ENCODE measurements at regions not wholly inside any gene's neighbourhood (a gene's known extent, or its start where the extent isn't known, plus 50 kb on each side); places are given as distances from the start of the nearest gene placed in this dataset.
"Not testable (repeated sequence)": the region's sequence is repeated elsewhere in the genome, so short reads cannot be mapped to it uniquely, and the experiment has no call there.

GRCh38 chr1:195327361-195327760 lies 1280.9 kb downstream of the KCNT2 start:
- DNase-seq = no peak

DNA sequence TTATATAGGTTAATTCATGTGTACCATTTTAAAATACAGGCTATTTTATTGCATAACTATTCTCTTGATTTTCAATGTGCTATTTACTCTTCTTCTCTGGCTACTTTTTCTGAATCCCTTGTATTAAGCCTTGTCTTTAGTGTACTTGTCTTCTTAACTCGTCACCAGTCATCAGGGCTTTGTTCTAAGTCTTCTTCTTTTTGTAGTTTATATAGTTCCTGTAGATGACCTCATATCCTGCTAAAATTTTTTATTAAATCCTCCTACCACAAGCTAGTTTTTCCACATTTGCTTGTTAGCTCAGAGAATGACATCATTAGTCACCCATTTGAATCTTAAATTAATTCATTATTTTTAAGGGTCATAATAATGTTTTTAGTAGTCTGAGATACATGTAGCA lies 1281.9 kb downstream of the KCNT2 start:
- DNase-seq = no peak

- DNase-seq = no peak
Measured at GRCh38 chr1:195325181-195325580, 1283.1 kb downstream of the KCNT2 start.

GRCh38 chr1:195306281-195306680 lies 1302.0 kb downstream of the KCNT2 start:
- no peak for DNase-seq

- no peak for DNase-seq
Measured at GRCh38 chr1:195294911-195295310, 1313.3 kb downstream of the KCNT2 start.

DNA sequence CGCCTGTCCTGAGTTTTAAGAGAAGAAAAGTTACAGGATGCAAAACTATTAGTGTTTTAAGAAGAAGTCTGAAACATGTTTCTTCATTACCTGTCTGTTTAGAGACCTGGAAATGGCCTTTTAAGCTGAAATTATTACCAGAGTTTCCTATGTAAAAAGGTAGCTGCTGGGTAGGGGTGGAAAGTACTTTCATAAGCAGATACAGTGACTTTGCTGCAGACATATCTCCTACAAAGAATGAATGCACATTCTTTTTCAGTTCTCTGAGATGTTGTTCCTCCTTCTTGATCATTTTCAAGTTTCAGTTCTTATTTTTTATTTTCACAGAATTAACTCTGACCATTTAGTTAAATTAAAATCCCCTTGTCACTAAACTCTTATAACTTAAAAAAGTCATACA lies 1329.6 kb downstream of the KCNT2 start:
- no peak for DNase-seq

DNA sequence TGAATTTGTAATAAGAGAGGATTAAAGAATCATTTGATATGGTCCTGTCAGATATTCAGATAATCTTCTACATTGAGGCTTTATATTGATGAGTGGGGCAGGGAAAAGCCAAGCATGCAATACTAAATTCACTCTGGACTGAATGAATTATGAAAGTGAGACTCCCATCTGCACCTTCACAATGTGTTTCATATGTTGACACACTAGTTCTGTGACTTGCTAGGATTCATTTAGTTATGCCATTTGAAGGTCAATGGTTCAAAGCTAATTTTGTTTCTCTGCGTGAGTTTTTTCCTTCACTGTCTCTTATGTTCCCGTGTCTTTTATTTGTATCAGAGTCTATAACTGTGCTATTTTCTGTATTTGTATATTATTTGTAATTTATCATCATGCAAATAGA lies 1332.5 kb downstream of the KCNT2 start:
- DNase-seq = no peak

DNA sequence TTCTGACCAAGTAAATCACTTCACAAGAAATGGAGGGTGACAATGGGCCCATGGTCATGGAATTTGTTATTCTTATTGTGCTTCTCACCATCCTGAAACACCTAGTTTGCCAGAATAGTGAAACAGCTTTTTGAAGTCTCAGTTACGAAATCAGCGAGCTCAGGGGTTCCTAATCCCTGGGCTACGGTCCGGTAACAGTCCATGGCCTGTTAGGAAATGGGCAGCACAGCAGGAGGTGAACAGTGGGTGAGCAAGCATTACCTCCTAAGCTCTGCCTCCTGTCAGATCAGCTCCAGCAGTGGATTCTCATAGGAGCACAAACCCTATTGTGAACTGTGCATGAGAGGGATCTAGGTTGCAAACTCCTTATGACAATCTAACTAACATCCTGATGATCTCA lies 1356.3 kb downstream of the KCNT2 start:
- no peak for DNase-seq

DNA sequence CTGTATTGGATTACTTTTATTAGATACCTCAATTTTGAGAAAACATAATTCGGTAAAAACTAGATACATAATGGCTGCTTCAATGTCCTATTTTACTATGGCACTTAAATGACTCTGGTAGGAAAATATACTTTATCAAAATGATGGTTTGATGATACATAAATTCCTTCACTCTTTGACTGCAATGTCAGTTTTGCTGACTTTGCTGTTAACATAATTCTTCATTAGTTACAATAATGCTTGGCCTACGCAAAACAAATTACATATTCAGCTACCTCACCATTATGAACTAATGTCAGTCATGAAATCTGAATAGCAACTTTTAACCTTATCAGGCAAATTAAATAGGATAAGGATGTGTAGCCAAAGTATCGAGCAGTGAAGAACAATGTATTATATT lies 1364.7 kb downstream of the KCNT2 start:
- DNase-seq = no peak

- DNase-seq = no peak
Measured at GRCh38 chr1:195241066-195241465, 1367.2 kb downstream of the KCNT2 start.

DNA sequence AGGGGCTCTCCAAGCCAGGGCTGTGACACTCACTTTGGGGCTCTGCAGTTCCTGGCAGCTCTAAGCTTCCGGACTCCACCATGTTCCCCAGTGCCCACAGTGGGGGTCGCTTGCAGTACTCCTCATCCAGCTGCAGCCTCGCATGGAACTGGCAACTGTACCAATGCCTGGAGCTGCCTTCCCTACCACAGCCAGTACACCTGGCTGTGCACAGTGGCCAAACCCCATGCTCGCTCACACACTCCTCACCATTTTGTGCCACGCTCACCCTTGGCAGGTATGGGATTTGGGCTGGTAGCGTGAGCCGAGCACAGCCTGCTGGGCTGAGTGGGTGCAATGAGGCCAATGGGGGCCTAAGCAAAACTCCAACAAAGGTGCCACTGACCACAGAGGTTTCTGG lies 1369.9 kb downstream of the KCNT2 start:
- DNase-seq = no peak

DNA sequence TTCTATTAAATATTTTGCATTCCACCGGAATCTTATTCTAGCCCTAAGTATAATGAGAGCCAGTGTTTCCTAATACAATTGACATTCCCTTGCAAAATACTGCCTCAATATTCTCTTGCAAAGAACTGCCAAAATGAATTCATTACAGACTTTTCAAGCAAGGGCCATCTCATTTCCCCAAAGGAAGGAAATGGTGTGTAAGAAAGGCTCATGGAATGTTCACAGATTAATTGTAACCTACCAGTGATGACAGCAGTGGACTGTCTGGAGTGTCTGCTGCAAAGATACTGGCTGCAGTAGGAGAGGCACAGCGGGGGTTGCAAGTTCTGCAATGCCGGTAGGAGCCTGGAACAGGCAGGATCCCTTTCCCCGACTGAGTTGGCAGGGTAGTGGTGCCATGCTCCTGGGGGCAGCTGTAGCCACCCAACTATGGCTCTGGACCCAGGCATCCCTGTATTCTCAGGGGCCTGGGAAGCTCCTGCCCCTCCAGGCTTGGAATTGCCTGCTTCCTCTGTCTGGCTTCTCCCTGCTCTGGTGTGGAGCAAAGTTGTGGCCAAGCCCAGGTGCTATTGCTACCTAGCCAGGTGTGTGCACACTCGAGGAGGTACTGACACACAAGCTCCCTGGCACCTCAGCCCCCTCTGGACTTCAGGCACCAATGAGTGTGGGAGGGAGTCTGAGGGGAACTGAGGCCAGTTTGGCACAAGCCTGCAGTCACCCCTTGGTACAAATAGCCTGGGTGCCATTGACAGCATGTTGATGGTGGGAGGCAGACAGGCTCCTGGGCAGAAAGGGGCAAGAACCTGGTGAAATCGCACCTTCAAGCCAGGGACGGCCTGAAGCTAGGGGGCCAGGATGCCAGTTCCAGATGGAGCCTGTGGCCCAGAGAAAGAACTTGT lies 1371.0 kb downstream of the KCNT2 start:
- no peak for DNase-seq

- no peak for DNase-seq
Measured at GRCh38 chr1:195218428-195219212, 1389.6 kb downstream of the KCNT2 start.

DNA sequence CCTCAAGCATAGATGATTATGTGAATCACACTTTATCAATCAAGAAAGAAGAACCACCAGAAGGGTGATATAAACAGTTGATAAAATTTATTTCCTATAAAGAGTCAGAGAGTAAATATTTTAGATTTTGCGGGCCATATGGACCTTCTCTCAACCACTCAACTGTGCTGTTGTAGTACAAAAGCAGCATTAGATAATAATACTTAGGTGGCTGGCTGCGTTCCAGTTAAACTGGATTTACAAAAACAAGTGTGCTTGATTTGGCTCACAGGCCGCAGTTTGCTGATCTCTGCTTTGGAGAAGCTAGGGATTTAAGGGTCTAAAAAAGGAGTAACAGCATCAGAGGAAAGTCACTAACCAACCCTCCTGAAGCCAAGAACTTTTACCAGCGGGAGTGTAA lies 1406.0 kb downstream of the KCNT2 start:
- DNase-seq = peak; percentile 66

- DNase-seq = no peak
Measured at GRCh38 chr1:195200772-195201171, 1407.5 kb downstream of the KCNT2 start.

- DNase-seq = no peak
Measured at GRCh38 chr1:195197116-195197515, 1411.1 kb downstream of the KCNT2 start.

DNA sequence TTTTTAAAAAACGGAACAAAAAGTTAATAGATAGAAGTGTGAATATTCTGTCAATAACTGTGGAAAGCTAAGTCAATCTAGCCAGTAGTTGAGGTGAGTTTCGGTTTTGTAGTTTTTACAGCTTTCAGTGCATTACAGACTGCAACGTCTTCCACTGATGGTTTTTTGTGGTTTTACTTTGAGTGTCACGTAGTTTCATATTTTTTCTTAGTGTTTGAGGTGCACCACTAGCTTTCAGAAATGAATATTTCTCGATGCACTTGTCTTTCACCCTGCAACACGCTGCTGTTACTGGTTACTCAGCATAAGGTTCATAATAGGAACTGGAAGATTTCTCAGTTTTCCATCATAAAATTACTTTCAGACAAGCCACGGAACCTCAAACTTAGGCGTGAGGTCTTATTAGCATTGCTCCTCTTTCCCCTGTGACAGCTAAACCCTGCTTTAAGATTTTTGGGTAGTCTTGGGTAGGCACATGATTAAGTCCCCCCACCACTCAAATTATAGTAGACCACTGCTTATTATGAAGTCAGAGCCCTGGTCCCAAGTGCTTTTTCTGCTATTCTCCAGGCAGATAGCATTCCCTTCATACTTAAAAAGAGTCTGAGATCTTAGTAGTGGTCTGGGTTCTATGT lies 1412.7 kb downstream of the KCNT2 start:
- DNase-seq = no peak

DNA sequence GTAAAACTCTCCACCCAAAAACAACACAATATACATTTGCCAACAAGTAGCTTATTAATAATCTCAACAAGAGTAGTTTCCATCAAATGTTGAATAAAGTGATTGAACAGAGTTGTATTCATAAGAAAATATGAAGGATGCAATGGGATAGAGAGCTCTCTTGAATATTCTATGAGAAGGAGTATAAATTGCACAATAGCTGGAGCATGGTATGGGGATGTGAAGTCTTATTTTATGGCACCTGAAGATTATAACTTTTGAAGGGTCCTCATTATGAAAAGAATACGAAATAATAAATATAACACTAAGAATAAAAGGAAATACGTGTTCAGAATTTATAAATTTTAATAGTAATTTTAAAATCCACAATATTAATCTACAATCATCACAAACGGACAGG lies 1415.1 kb downstream of the KCNT2 start:
- no peak for DNase-seq

DNA sequence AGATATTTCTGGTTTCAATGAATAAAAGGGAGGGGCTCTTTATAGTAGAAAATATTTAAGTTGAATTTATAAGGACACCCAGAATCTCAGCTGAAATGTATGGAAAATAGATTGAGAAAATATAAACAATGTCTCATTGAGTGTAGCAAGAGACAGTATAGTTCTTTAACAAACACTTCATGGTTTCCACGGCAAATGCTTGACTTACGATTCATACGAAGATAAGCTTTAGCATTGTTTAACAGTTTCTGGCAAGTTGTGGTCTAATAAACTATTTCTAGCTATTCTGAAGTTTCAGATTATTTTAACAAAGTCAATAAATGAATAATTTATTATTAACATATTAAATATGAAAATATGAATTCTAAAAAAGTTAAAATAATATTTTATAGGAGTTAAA lies 1419.4 kb downstream of the KCNT2 start:
- DNase-seq = no peak

DNA sequence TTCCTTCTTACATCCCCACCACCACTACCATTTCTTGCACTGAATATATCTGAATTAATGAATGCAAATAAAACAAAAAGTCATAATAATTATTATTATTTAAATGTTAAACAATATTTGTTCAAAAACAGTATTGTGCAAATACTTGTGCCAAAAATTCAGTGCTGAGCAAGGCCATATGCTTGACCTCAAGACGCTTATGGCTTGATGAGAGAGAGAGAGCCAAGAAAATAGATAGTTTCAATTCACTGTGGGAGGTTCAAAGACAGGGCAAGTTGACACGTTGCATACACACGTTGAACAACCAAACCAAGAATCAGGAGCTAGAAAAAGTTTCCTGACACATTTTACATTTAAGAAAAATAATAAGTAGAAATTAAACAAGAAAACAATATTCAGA lies 1421.7 kb downstream of the KCNT2 start:
- no peak for DNase-seq

DNA sequence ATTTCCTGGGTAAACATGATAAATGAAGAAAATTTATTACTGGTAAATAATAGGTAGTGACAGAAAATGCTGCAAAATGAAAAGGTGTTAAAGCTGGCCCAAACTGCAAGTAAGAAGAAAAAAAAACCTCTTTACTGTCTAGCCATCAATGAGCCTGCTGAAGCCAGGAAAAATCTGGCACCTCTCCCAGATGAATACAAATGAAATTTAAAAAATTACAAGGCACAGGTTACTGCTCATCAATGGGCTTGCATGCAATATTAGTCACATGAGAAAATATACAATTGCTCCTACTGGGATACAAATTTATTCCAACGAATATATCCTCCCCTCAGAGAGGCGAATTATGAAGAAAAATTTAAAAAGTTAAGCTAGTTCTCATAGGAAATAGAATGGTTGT lies 1422.5 kb downstream of the KCNT2 start:
- no peak for DNase-seq

DNA sequence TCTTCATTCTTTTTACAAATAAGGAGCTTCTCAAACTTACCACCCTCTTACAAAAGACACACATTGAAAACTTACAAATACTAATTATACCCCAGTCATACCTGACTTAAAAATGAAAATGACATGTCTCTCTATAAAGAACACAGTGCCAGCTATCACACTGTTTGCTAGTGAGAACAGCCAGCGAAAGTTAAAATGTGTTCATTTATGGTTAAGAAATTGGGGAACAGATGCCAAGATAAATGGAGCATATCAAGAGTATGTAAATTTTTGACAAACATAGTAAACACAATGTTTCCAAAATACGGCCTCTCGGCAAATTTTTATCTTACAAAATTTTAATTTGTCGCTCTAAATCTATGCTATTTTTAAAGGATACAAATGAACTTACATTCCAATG lies 1422.9 kb downstream of the KCNT2 start:
- no peak for DNase-seq

- no peak for DNase-seq
Measured at GRCh38 chr1:195173753-195174152, 1434.5 kb downstream of the KCNT2 start.

GRCh38 chr1:195159795-195160194 lies 1448.4 kb downstream of the KCNT2 start:
- not testable (repeated sequence) for DNase-seq
